ENCODE measurements at regions not wholly inside any gene's neighbourhood (a gene's known extent, or its start where the extent isn't known, plus 50 kb on each side); places are given as distances from the start of the nearest gene placed in this dataset.

- no peak for DNase-seq
- WGBS, 3 donors, result 0 to 28% (median 0%) methylated on average over 1 of the region's 1 CpG
- no peak for TF ChIP-seq CTCF (IDR thresholded peaks at IDR 0.05)
- no peak for ATAC-seq
- Histone ChIP-seq H3K36me3 (ENCODE audit: insufficient read depth in 1 of 2, low read depth in 1 of 2) (no peaks in the 10 kb centered on the region), H3K27me3 (ENCODE audit: insufficient read depth in 3 of 3, low read length in 2 of 3) (no peaks in the 10 kb centered on the region), H3K4me1 (no peaks in the 10 kb centered on the region), H3K27ac (no peak overlapping the region), H3K9me3 (no peaks in the 10 kb centered on the region), H3K4me3 (no peak overlapping the region)
- intact Hi-C loops (cut with DNase I), result no loop called here
These were observed 799.8 kb downstream of the RAPGEF2 start for GRCh38 chr4:159902648-159903047.

- no peak for ATAC-seq
- Histone ChIP-seq H3K9me3 (peaks cover 4% of the 10 kb centered on the region), H3K36me3 (ENCODE audit: insufficient read depth in 1 of 2, low read depth in 1 of 2) (no peaks in the 10 kb centered on the region), H3K4me1 (no peaks in the 10 kb centered on the region), H3K27me3 (ENCODE audit: insufficient read depth in 3 of 3, low read length in 2 of 3) (no peaks in the 10 kb centered on the region), H3K4me3 (no peak overlapping the region), H3K27ac (no peak overlapping the region)
- no peak for TF ChIP-seq CTCF (IDR thresholded peaks at IDR 0.05)
- intact Hi-C loops (cut with DNase I), result no loop called here
- 55 to 59% (median 56%) methylated on average over 2 of the region's 2 CpGs for WGBS, 3 donors
- no peak for DNase-seq
These were observed 802.0 kb downstream of the RAPGEF2 start for GRCh38 chr4:159904906-159905305.

GRCh38 chr4:159906051-159906450, 803.2 kb downstream of the RAPGEF2 start:
- no peak overlapping the region for H3K4me3 ChIP-seq
- H3K27me3 ChIP-seq (ENCODE audit: insufficient read depth in 3 of 3, low read length in 2 of 3), result no peaks in the 10 kb centered on the region
- no peak overlapping the region for H3K27ac ChIP-seq
- no peak for DNase-seq
- intact Hi-C loops (cut with DNase I), result no loop called here
- no peaks in the 10 kb centered on the region for H3K4me1 ChIP-seq
- peaks cover 7% of the 10 kb centered on the region for H3K9me3 ChIP-seq
- TF ChIP-seq CTCF (IDR thresholded peaks at IDR 0.05), result no peak
- no peak for ATAC-seq
- no peaks in the 10 kb centered on the region for H3K36me3 ChIP-seq (ENCODE audit: insufficient read depth in 1 of 2, low read depth in 1 of 2)

- Histone ChIP-seq H3K27ac (no peak overlapping the region), H3K27me3 (ENCODE audit: insufficient read depth in 3 of 3, low read length in 2 of 3) (no peaks in the 10 kb centered on the region), H3K9me3 (peaks cover 7% of the 10 kb centered on the region), H3K4me1 (no peaks in the 10 kb centered on the region), H3K4me3 (no peak overlapping the region), H3K36me3 (ENCODE audit: insufficient read depth in 1 of 2, low read depth in 1 of 2) (no peaks in the 10 kb centered on the region)
- DNase-seq, result no peak
- no peak for TF ChIP-seq CTCF (IDR thresholded peaks at IDR 0.05)
- no peak for ATAC-seq
- intact Hi-C loops (cut with DNase I), result no loop called here
These were observed 803.6 kb downstream of the RAPGEF2 start for GRCh38 chr4:159906517-159906916.

GRCh38 chr4:159910721-159911120, 807.8 kb downstream of the RAPGEF2 start:
- intact Hi-C loops (cut with DNase I), result no loop called here
- WGBS, 3 donors, result 72 to 78% (median 72%) methylated on average over 3 of the region's 3 CpGs

More at GRCh38 chr4:159910721-159911120, 807.8 kb downstream of the RAPGEF2 start:
- Histone ChIP-seq H3K27me3 (ENCODE audit: insufficient read depth in 3 of 3, low read length in 2 of 3) (no peaks in the 10 kb centered on the region), H3K4me3 (no peak overlapping the region), H3K9me3 (peaks cover 7% of the 10 kb centered on the region), H3K27ac (no peak overlapping the region), H3K36me3 (ENCODE audit: insufficient read depth in 1 of 2, low read depth in 1 of 2) (no peaks in the 10 kb centered on the region), H3K4me1 (no peaks in the 10 kb centered on the region)
- DNase-seq (no peak), ATAC-seq (no peak)
- no peak for TF ChIP-seq CTCF (IDR thresholded peaks at IDR 0.05)
